Activated T-helper 1 cell treated with Interleukin-2 at 50 U/mL for 16 hours (primary cell): ENCODE measurements at regions not wholly inside any gene's neighbourhood (a gene's known extent, or its start where the extent isn't known, plus 50 kb on each side); places are given as distances from the start of the nearest gene placed in this dataset.
"Not testable (repeated sequence)": the region's sequence is repeated elsewhere in the genome, so short reads cannot be mapped to it uniquely, and the experiment has no call there.

ENCODE experiments used
- DNase-seq: peaks from one replicate; pipeline ENCODE4 v3.0.0-alpha.2; 2020; ENCODE audit warnings: low read depth

GRCh38 chr2:109048163-109048562, 59.1 kb upstream of the EDAR start:
- no peak for DNase-seq

- DNase-seq: not testable (repeated sequence)
Observed at GRCh38 chr2:109047569-109047968, 58.5 kb upstream of the EDAR start.

GRCh38 chr2:109046925-109047508, 58.0 kb upstream of the EDAR start:
- DNase-seq: no peak

GRCh38 chr2:109045505-109045904, 56.5 kb upstream of the EDAR start:
- DNase-seq: no peak

GRCh38 chr2:109038992-109039391, 50.0 kb upstream of the EDAR start:
- DNase-seq: no peak
